Osteoblast (primary cell): ENCODE measurements at regions not wholly inside any gene's neighbourhood (a gene's known extent, or its start where the extent isn't known, plus 50 kb on each side); places are given as distances from the start of the nearest gene placed in this dataset.

Source experiments
- DNase-seq: peaks from one replicate; pipeline ENCODE4 v3.0.0; 2011; ENCODE audit warnings: low spot score, mixed read lengths; ENCODE audit not compliant: insufficient read length; ENCODE audit errors: missing footprints
- H2AFZ ChIP-seq: 2 replicates; pipeline ENCODE4 v1.6.0; 2011; ENCODE audit warnings: mild to moderate bottlenecking, low read length
- H3K27ac ChIP-seq: 2 replicates; pipeline ENCODE4 v1.5.1; 2011; ENCODE audit warnings: mild to moderate bottlenecking, low read depth, low read length, moderate library complexity
- H3K27me3 ChIP-seq: 2 replicates; pipeline ENCODE4 v1.6.0; 2012; ENCODE audit warnings: mild to moderate bottlenecking, control low read depth, inconsistent platforms, low read length, moderate library complexity; ENCODE audit not compliant: insufficient read depth
- H3K36me3 ChIP-seq: 2 replicates; pipeline ENCODE4 v1.5.1; 2011; ENCODE audit warnings: mild to moderate bottlenecking, low read length, control low read depth, moderate library complexity; ENCODE audit not compliant: insufficient read depth
- H3K4me1 ChIP-seq: 2 replicates; pipeline ENCODE4 v1.5.1; 2011; ENCODE audit warnings: mild to moderate bottlenecking, low read length, control low read depth, moderate library complexity; ENCODE audit not compliant: insufficient read depth
- H3K4me2 ChIP-seq: 2 replicates; pipeline ENCODE4 v1.6.0; 2011; ENCODE audit warnings: mild to moderate bottlenecking, low read length; ENCODE audit not compliant: insufficient read depth
- H3K4me3 ChIP-seq: fragments of 200-600 bp; sonication (generic); 3 replicates; pipeline ENCODE4 v1.5.1; 2012; ENCODE audit warnings: mild to moderate bottlenecking, low read length, inconsistent platforms; ENCODE audit not compliant: insufficient read depth
- H3K79me2 ChIP-seq: 2 replicates; pipeline ENCODE4 v1.6.0; 2012; ENCODE audit warnings: mild to moderate bottlenecking, low read length, control low read depth, inconsistent platforms; ENCODE audit not compliant: insufficient read depth
- H3K9me3 ChIP-seq: 2 replicates; pipeline ENCODE4 v1.5.1; 2011; ENCODE audit warnings: low read depth, low read length, control low read depth
- H4K20me1 ChIP-seq: 2 replicates; pipeline ENCODE4 v1.6.0; 2012; ENCODE audit warnings: mild to moderate bottlenecking, low read length, control low read depth; ENCODE audit not compliant: insufficient read depth
- TF ChIP-seq, protein P1 (sequence below): IDR thresholded peaks from 2 replicates; pipeline ENCODE4 v1.5.1; 2011; ENCODE audit warnings: mild to moderate bottlenecking, low read depth, low read length, moderate library complexity; ENCODE audit errors: extremely low read depth

DNA sequence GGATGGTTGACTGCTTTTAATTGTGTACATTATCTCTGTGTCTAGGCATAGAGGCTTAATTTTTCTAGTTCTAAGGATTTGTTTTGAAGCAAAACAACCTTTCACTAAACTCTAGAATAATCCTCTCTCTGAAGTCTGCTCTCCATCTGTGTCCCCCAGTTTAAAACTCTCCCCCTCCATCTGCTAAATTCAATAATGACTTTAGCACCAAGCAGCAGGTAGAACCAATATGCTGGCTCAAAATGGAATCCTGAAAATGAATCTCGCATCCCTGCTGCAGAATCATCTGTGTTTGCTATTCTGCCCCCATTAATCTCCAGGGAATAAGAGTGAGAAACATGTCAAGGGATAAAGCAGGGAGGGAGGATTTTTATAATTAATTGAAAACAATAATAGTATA is 111.8 kb downstream of the TUSC7 start:
- no peaks in the 10 kb centered on the region for H3K79me2 ChIP-seq
- H3K27me3 ChIP-seq = no peaks in the 10 kb centered on the region
- no peak overlapping the region for H2AFZ ChIP-seq
- H3K4me2 ChIP-seq = no peak overlapping the region
- H3K9me3 ChIP-seq = no peaks in the 10 kb centered on the region
- H3K36me3 ChIP-seq = no peaks in the 10 kb centered on the region
- TF ChIP-seq, protein P1, sequence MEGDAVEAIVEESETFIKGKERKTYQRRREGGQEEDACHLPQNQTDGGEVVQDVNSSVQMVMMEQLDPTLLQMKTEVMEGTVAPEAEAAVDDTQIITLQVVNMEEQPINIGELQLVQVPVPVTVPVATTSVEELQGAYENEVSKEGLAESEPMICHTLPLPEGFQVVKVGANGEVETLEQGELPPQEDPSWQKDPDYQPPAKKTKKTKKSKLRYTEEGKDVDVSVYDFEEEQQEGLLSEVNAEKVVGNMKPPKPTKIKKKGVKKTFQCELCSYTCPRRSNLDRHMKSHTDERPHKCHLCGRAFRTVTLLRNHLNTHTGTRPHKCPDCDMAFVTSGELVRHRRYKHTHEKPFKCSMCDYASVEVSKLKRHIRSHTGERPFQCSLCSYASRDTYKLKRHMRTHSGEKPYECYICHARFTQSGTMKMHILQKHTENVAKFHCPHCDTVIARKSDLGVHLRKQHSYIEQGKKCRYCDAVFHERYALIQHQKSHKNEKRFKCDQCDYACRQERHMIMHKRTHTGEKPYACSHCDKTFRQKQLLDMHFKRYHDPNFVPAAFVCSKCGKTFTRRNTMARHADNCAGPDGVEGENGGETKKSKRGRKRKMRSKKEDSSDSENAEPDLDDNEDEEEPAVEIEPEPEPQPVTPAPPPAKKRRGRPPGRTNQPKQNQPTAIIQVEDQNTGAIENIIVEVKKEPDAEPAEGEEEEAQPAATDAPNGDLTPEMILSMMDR = no peak
- no peak for DNase-seq
- no peak overlapping the region for H3K27ac ChIP-seq
- no peaks in the 10 kb centered on the region for H3K4me1 ChIP-seq
- H3K4me3 ChIP-seq = no peak overlapping the region
- H4K20me1 ChIP-seq = no peaks in the 10 kb centered on the region

DNA sequence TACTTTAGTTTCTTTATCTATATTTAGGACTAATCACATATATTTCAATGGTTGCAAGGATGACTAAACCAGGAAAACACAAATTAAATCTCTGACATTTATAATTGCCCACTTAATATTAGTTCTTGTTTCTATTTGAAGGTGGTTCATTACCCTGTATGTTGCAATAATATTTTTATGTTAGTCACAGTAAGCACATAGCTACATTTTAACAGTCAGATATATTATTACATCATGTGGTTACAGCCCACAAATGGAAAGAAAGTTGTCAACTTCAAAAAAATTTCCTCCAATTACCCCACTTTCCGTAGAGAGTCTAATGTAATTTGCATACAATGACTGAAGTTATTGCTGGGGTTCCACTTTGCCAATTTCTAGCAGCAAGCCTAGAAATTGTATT is 114.6 kb downstream of the TUSC7 start:
- no peaks in the 10 kb centered on the region for H3K79me2 ChIP-seq
- DNase-seq = no peak
- H3K9me3 ChIP-seq = no peaks in the 10 kb centered on the region
- H2AFZ ChIP-seq = no peak overlapping the region
- H3K4me1 ChIP-seq = no peaks in the 10 kb centered on the region
- no peaks in the 10 kb centered on the region for H4K20me1 ChIP-seq
- H3K4me3 ChIP-seq = no peak overlapping the region
- H3K27ac ChIP-seq = no peak overlapping the region
- H3K4me2 ChIP-seq = no peak overlapping the region
- no peaks in the 10 kb centered on the region for H3K36me3 ChIP-seq
- H3K27me3 ChIP-seq = no peaks in the 10 kb centered on the region
- TF ChIP-seq, protein P1 = no peak

DNA sequence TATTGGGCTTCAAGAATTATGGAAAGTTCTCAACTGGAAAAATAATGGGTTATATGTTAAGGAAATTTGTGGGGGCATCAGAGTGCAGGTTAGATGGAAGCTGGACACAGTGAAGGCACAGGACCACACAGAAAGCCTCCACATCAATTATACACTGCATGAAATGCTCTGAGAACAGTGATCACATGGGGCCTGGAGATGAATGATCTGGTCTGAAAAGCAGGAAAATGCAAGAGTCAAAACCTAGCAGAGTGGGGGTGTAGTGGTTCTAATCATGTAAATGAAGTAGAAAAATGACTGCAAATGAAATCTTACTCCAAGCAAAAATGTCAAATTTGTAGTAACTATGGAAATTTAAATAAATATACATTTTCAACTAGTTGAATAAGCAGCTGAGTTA is 123.6 kb downstream of the TUSC7 start:
- Histone ChIP-seq H3K4me1 (no peaks in the 10 kb centered on the region), H3K27me3 (no peaks in the 10 kb centered on the region), H3K27ac (no peak overlapping the region), H3K4me2 (no peak overlapping the region), H3K9me3 (no peaks in the 10 kb centered on the region), H4K20me1 (no peaks in the 10 kb centered on the region), H3K36me3 (no peaks in the 10 kb centered on the region), H3K79me2 (no peaks in the 10 kb centered on the region), H3K4me3 (no peak overlapping the region), H2AFZ (no peak overlapping the region)
- DNase-seq = no peak
- TF ChIP-seq, protein P1 = no peak

DNA sequence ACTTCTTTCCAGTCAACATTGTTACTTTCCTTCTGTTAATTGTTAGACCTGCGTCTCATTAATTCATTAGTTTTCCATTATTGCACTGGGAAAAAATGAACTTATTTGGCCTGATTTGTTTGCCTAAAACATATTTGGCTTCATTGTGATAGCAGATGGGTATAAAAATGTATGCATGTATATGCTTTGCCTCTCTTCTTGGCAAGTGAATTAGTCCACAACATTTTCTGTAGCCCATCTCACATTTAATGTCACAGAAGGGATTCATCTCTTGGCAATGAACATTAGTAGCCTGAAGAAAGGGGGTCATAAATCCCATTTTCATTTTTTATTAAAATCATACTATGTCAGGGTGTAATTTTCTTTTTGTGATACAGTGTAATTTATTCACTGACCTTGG is 125.2 kb downstream of the TUSC7 start:
- H3K4me2 ChIP-seq = no peak overlapping the region
- H3K79me2 ChIP-seq = no peaks in the 10 kb centered on the region
- no peaks in the 10 kb centered on the region for H4K20me1 ChIP-seq
- TF ChIP-seq, protein P1 = no peak
- no peaks in the 10 kb centered on the region for H3K9me3 ChIP-seq
- H2AFZ ChIP-seq = no peak overlapping the region
- DNase-seq = no peak
- no peaks in the 10 kb centered on the region for H3K27me3 ChIP-seq
- H3K27ac ChIP-seq = no peak overlapping the region
- no peaks in the 10 kb centered on the region for H3K36me3 ChIP-seq
- H3K4me3 ChIP-seq = no peak overlapping the region
- no peaks in the 10 kb centered on the region for H3K4me1 ChIP-seq
